Spleen (tissue), 7 donors: ENCODE measurements at regions not wholly inside any gene's neighbourhood (a gene's known extent, or its start where the extent isn't known, plus 50 kb on each side); places are given as distances from the start of the nearest gene placed in this dataset.

Experiments used
- POLR2A ChIP-seq, 3 donors: fragments of 450-650 bp; IDR thresholded peaks; one replicate each; pipeline ENCODE4 v1.5.1; 2017; ENCODE audit warnings: antibody characterized with exemption in 3 of 3, mild to moderate bottlenecking in 1 of 3
- TF ChIP-seq, protein P1 (sequence below), 11 experiments: fragments of 200-600 bp in 7 of 11; fragments of 450-650 bp in 4 of 11; sonication (generic) in 4 of 11; IDR thresholded peaks in 8 of 11; conservative IDR thresholded peaks in 3 of 11; 1 replicate in 7 of 11; 2 replicates in 4 of 11; pipeline versions ENCODE4 v1.4.0 to v1.8.0; 2016 to 2021; ENCODE audit warnings: antibody characterized with exemption in 11 of 11, inconsistent platforms in 4 of 11, mild to moderate bottlenecking in 1 of 11
- donor health status: DM: no; HTN: no; CAD: no; lungs with moderate emphysema.
- donor health status: DM: no; HTN: no; CAD: no.
- donor health status: DM: no; HTN: no; CAD: no.

DNA sequence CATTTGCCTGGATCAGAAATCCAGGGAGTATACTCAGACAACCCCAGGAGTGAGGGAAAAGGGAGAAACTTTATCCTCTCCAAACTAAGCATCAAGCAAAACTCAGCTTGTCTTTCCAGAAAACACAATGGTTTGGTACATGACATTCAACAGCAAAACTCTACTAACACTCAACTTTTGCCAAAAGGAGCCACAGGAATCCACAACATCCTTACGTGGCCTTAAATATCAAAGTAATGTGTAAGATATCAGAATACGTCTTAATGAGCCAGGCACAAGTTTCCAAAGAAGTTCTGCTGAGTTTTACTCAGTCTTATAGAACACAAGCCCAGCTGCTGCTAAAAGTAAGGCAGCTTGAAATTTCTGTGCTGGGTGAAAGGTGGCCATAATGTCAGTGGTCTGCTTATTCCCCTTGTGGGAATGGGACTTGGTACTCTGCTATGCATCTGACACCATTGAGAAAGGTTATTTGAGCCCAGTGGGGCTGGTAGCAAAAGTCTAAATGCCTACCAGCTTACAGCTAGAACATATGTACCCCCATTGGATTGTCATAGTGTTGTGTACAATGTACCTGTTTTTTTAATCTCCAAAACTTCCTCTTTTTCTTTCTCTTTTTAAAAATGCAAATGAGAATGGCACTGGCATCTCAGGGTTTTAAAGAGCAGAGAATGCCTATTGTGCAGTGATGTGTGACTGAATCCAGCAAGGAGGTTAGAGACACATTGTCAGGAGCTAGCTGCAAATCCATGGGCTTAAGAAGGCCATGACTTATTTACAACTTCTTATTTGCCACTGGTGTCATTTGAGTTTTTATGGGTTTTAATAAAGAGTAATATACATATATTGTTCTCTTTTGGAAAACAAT, 62.0 kb upstream of the ST6GALNAC3 start:
- TF ChIP-seq, protein P1, sequence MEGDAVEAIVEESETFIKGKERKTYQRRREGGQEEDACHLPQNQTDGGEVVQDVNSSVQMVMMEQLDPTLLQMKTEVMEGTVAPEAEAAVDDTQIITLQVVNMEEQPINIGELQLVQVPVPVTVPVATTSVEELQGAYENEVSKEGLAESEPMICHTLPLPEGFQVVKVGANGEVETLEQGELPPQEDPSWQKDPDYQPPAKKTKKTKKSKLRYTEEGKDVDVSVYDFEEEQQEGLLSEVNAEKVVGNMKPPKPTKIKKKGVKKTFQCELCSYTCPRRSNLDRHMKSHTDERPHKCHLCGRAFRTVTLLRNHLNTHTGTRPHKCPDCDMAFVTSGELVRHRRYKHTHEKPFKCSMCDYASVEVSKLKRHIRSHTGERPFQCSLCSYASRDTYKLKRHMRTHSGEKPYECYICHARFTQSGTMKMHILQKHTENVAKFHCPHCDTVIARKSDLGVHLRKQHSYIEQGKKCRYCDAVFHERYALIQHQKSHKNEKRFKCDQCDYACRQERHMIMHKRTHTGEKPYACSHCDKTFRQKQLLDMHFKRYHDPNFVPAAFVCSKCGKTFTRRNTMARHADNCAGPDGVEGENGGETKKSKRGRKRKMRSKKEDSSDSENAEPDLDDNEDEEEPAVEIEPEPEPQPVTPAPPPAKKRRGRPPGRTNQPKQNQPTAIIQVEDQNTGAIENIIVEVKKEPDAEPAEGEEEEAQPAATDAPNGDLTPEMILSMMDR (IDR thresholded peaks at IDR 0.05 in 8 of 11, conservative IDR thresholded peaks at IDR 0.05 in 3 of 11), result no peak
- TF ChIP-seq POLR2A (IDR thresholded peaks at IDR 0.05), result no peak
